HEK293 (cell line): ENCODE measurements at regions not wholly inside any gene's neighbourhood (a gene's known extent, or its start where the extent isn't known, plus 50 kb on each side); places are given as distances from the start of the nearest gene placed in this dataset.

ENCODE experiments used
- PRDM1 ChIP-seq: fragments of 450-650 bp; formaldehyde crosslinking; IDR thresholded peaks from 2 replicates; pipeline ENCODE4; 2016; ENCODE audit warnings: missing biosample characterization, missing genetic modification characterization
- TF ChIP-seq, protein P1 (sequence below): fragments of 450-650 bp; formaldehyde crosslinking; IDR thresholded peaks from 2 replicates; pipeline ENCODE4 v1.5.1; 2016; ENCODE audit warnings: missing biosample characterization, missing genetic modification characterization, borderline replicate concordance

DNA sequence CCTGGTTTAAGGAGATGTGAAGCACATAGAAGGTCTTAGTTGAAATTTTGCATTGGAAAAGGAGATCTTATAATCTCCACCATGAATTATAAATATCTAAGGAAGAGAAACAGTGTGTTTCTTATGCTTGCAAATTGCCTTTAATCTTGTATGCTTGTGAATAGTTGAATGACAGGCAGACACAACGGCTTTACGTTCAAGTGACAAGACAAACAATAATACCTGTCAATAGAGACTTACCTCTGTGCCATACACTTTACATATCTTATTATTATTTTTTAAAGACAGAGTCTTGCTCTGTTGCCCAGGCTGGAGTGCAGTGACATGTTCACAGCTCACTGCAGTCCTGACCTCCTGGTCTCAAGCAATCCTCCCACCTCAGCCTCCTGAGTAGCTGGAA, 113.7 kb downstream of the QPCT start:
- no peak for TF ChIP-seq PRDM1 (tag by site-specific recombination)
- TF ChIP-seq, protein P1, sequence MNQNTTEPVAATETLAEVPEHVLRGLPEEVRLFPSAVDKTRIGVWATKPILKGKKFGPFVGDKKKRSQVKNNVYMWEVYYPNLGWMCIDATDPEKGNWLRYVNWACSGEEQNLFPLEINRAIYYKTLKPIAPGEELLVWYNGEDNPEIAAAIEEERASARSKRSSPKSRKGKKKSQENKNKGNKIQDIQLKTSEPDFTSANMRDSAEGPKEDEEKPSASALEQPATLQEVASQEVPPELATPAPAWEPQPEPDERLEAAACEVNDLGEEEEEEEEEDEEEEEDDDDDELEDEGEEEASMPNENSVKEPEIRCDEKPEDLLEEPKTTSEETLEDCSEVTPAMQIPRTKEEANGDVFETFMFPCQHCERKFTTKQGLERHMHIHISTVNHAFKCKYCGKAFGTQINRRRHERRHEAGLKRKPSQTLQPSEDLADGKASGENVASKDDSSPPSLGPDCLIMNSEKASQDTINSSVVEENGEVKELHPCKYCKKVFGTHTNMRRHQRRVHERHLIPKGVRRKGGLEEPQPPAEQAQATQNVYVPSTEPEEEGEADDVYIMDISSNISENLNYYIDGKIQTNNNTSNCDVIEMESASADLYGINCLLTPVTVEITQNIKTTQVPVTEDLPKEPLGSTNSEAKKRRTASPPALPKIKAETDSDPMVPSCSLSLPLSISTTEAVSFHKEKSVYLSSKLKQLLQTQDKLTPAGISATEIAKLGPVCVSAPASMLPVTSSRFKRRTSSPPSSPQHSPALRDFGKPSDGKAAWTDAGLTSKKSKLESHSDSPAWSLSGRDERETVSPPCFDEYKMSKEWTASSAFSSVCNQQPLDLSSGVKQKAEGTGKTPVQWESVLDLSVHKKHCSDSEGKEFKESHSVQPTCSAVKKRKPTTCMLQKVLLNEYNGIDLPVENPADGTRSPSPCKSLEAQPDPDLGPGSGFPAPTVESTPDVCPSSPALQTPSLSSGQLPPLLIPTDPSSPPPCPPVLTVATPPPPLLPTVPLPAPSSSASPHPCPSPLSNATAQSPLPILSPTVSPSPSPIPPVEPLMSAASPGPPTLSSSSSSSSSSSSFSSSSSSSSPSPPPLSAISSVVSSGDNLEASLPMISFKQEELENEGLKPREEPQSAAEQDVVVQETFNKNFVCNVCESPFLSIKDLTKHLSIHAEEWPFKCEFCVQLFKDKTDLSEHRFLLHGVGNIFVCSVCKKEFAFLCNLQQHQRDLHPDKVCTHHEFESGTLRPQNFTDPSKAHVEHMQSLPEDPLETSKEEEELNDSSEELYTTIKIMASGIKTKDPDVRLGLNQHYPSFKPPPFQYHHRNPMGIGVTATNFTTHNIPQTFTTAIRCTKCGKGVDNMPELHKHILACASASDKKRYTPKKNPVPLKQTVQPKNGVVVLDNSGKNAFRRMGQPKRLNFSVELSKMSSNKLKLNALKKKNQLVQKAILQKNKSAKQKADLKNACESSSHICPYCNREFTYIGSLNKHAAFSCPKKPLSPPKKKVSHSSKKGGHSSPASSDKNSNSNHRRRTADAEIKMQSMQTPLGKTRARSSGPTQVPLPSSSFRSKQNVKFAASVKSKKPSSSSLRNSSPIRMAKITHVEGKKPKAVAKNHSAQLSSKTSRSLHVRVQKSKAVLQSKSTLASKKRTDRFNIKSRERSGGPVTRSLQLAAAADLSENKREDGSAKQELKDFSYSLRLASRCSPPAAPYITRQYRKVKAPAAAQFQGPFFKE (tag by site-specific recombination) = no peak
